HL-60 (cell line): ENCODE measurements at regions not wholly inside any gene's neighbourhood (a gene's known extent, or its start where the extent isn't known, plus 50 kb on each side); places are given as distances from the start of the nearest gene placed in this dataset.

Experiments used
- GABPA ChIP-seq: IDR thresholded peaks from 2 replicates; pipeline ENCODE4 v1.6.1; 2012; ENCODE audit warnings: low read depth
- POLR2AphosphoS5 ChIP-seq: IDR thresholded peaks from 2 replicates; pipeline ENCODE4 v1.6.1; 2012; ENCODE audit warnings: low read depth
- TF ChIP-seq, protein P1 (sequence below): IDR thresholded peaks from one replicate; pipeline ENCODE4 v1.5.1; 2011; ENCODE audit warnings: low read length, control low read depth, inconsistent platforms; ENCODE audit not compliant: insufficient read depth
- TF ChIP-seq, protein P2 (sequence below): IDR thresholded peaks from 2 replicates; pipeline ENCODE4 v1.6.1; 2012; ENCODE audit warnings: low read depth; ENCODE audit not compliant: insufficient replicate concordance

DNA sequence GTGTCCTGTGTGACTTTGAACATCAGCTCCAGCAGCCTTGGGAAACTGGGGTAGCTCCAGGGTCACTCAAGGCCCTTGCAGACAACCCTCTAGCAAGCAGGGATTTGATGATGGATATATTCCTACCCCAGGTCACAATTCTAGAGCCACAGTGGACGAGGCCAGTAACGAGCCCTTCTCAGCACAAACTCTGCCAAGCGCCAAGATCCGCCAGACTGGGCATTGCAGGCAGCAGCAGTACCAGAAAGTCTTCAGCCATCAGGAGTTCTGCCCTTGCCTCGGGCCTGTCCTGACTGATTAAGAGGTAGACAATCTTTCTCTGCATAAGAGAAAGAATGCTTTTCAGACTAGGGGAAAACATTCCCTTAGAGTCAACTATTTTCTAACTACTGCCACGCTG, 259.1 kb downstream of the FBXO15 start:
- TF ChIP-seq, protein P1, sequence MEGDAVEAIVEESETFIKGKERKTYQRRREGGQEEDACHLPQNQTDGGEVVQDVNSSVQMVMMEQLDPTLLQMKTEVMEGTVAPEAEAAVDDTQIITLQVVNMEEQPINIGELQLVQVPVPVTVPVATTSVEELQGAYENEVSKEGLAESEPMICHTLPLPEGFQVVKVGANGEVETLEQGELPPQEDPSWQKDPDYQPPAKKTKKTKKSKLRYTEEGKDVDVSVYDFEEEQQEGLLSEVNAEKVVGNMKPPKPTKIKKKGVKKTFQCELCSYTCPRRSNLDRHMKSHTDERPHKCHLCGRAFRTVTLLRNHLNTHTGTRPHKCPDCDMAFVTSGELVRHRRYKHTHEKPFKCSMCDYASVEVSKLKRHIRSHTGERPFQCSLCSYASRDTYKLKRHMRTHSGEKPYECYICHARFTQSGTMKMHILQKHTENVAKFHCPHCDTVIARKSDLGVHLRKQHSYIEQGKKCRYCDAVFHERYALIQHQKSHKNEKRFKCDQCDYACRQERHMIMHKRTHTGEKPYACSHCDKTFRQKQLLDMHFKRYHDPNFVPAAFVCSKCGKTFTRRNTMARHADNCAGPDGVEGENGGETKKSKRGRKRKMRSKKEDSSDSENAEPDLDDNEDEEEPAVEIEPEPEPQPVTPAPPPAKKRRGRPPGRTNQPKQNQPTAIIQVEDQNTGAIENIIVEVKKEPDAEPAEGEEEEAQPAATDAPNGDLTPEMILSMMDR, result no peak
- TF ChIP-seq GABPA, result no peak
- TF ChIP-seq, protein P2, sequence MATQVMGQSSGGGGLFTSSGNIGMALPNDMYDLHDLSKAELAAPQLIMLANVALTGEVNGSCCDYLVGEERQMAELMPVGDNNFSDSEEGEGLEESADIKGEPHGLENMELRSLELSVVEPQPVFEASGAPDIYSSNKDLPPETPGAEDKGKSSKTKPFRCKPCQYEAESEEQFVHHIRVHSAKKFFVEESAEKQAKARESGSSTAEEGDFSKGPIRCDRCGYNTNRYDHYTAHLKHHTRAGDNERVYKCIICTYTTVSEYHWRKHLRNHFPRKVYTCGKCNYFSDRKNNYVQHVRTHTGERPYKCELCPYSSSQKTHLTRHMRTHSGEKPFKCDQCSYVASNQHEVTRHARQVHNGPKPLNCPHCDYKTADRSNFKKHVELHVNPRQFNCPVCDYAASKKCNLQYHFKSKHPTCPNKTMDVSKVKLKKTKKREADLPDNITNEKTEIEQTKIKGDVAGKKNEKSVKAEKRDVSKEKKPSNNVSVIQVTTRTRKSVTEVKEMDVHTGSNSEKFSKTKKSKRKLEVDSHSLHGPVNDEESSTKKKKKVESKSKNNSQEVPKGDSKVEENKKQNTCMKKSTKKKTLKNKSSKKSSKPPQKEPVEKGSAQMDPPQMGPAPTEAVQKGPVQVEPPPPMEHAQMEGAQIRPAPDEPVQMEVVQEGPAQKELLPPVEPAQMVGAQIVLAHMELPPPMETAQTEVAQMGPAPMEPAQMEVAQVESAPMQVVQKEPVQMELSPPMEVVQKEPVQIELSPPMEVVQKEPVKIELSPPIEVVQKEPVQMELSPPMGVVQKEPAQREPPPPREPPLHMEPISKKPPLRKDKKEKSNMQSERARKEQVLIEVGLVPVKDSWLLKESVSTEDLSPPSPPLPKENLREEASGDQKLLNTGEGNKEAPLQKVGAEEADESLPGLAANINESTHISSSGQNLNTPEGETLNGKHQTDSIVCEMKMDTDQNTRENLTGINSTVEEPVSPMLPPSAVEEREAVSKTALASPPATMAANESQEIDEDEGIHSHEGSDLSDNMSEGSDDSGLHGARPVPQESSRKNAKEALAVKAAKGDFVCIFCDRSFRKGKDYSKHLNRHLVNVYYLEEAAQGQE, result no peak
- TF ChIP-seq POLR2AphosphoS5, result no peak
